ENCODE measurements at regions not wholly inside any gene's neighbourhood (a gene's known extent, or its start where the extent isn't known, plus 50 kb on each side); places are given as distances from the start of the nearest gene placed in this dataset.

DNA sequence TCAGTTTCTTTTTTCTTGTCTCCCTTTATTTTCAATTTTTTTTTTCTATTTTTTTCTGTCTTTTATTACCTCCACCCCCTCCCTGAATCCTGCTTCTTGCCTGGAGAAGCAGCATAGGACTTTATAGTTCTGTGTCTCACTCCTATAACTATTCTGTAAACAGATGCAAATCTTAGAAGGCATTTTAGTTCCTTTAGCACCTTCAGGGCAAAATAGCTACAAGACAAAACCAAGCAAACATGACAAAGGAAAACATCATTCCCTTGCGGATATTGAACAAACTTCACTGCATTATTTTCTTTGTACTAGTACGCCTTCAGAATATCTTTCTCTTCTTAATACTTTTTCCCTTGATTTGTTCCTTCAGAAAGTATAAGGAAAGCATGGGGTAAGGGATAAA, 446.2 kb upstream of the CHORDC1 start:
- Mint-ChIP-seq H3K4me1 (no peaks in the 10 kb centered on the region), H3K27ac (no peak overlapping the region), H3K9me3 (peaks cover 0 to 4% (median 4%) of the 10 kb centered on the region in 7 donors), H3K4me3 (no peak overlapping the region), H3K36me3 (no peaks in the 10 kb centered on the region), H3K27me3 (ENCODE audit: low read depth in 3 of 3) (no peaks in the 10 kb centered on the region)
- Histone ChIP-seq H3K9ac (ENCODE audit: insufficient read depth, low read length, poor library complexity, severe bottlenecking) (no peak overlapping the region), H3K79me2 (ENCODE audit: insufficient read depth, low read length) (no peaks in the 10 kb centered on the region), H3K36me3 (replicated peaks in 1 of 2; ENCODE audit: control insufficient read depth in 1 of 2, insufficient read depth in 2 of 2, low read length in 2 of 2) (no peaks in the 10 kb centered on the region), H3K4me2 (replicated peaks; ENCODE audit: extremely low read depth, low read length, poor library complexity, severe bottlenecking) (no peak overlapping the region), H3K27ac (ENCODE audit: low read depth in 1 of 2, low read length in 2 of 2) (no peak overlapping the region), H3K9me3 (replicated peaks in 1 of 2; ENCODE audit: control insufficient read depth in 1 of 2, insufficient read depth in 1 of 2, low read length in 2 of 2) (peaks cover 0 to 5% of the 10 kb centered on the region in 2 donors), H3K27me3 (ENCODE audit: control insufficient read depth in 2 of 2, insufficient read depth in 2 of 2, low read length in 2 of 2) (no peaks in the 10 kb centered on the region), H2AFZ (ENCODE audit: insufficient read depth, low read depth, low read length, poor library complexity, severe bottlenecking) (no peak overlapping the region), H3K4me1 (ENCODE audit: control insufficient read depth in 1 of 2, insufficient read depth in 2 of 2, low read length in 2 of 2) (no peaks in the 10 kb centered on the region), H3K4me3 (replicated peaks in 1 of 3; ENCODE audit: low read depth in 2 of 3, low read length in 3 of 3) (no peak overlapping the region), H4K20me1 (ENCODE audit: insufficient read depth, low read length) (no peaks in the 10 kb centered on the region)
- intact Hi-C loops (cut with micrococcal nuclease) = no loop called here
- no CpG with 5 or more reads among the region's 2 CpGs for WGBS (ENCODE audit: insufficient coverage)
- no peak for DNase-seq
- no peak for TF ChIP-seq CTCF (IDR thresholded peaks at IDR 0.05)

- Histone ChIP-seq H3K36me3 (replicated peaks in 1 of 2; ENCODE audit: control insufficient read depth in 1 of 2, insufficient read depth in 2 of 2, low read length in 2 of 2) (no peaks in the 10 kb centered on the region), H2AFZ (ENCODE audit: insufficient read depth, low read depth, low read length, poor library complexity, severe bottlenecking) (no peak overlapping the region), H3K4me1 (ENCODE audit: control insufficient read depth in 1 of 2, insufficient read depth in 2 of 2, low read length in 2 of 2) (no peaks in the 10 kb centered on the region), H3K27ac (ENCODE audit: low read depth in 1 of 2, low read length in 2 of 2) (no peak overlapping the region), H3K9ac (ENCODE audit: insufficient read depth, low read length, poor library complexity, severe bottlenecking) (no peak overlapping the region), H4K20me1 (ENCODE audit: insufficient read depth, low read length) (no peaks in the 10 kb centered on the region), H3K4me3 (replicated peaks in 1 of 3; ENCODE audit: low read depth in 2 of 3, low read length in 3 of 3) (no peak overlapping the region), H3K79me2 (ENCODE audit: insufficient read depth, low read length) (no peaks in the 10 kb centered on the region), H3K9me3 (replicated peaks in 1 of 2; ENCODE audit: control insufficient read depth in 1 of 2, insufficient read depth in 1 of 2, low read length in 2 of 2) (peaks cover 0 to 5% of the 10 kb centered on the region in 2 donors), H3K27me3 (ENCODE audit: control insufficient read depth in 2 of 2, insufficient read depth in 2 of 2, low read length in 2 of 2) (no peaks in the 10 kb centered on the region), H3K4me2 (replicated peaks; ENCODE audit: extremely low read depth, low read length, poor library complexity, severe bottlenecking) (no peak overlapping the region)
- no peaks in the 10 kb centered on the region for H3K36me3 Mint-ChIP-seq
- no peak for TF ChIP-seq CTCF (IDR thresholded peaks at IDR 0.05)
- H3K9me3 Mint-ChIP-seq = peaks cover 0 to 4% (median 4%) of the 10 kb centered on the region in 7 donors
- H3K27ac Mint-ChIP-seq = no peak overlapping the region
- H3K4me1 Mint-ChIP-seq = no peaks in the 10 kb centered on the region
- H3K27me3 Mint-ChIP-seq (ENCODE audit: low read depth in 3 of 3) = no peaks in the 10 kb centered on the region
- no peak for DNase-seq
- intact Hi-C loops (cut with micrococcal nuclease) = no loop called here
- H3K4me3 Mint-ChIP-seq = no peak overlapping the region
Measured at GRCh38 chr11:90668502-90668901, 445.7 kb upstream of the CHORDC1 start.

Data from CD14-positive monocyte (primary cell).